GM12873 (cell line): ENCODE measurements at regions not wholly inside any gene's neighbourhood (a gene's known extent, or its start where the extent isn't known, plus 50 kb on each side); places are given as distances from the start of the nearest gene placed in this dataset.

Experiments
- CTCF ChIP-seq: IDR thresholded peaks from 2 replicates; pipeline ENCODE4 v1.5.1; 2012; ENCODE audit warnings: low read depth, mild to moderate bottlenecking, moderate library complexity, low read length, control low read depth; ENCODE audit not compliant: insufficient read depth; ENCODE audit errors: missing control alignments

- TF ChIP-seq CTCF = no peak
These were observed 327.6 kb upstream of the MMADHC start for GRCh38 chr2:149915151-149915550.

- TF ChIP-seq CTCF = no peak
These were observed 321.4 kb upstream of the MMADHC start for GRCh38 chr2:149908726-149909683.

- TF ChIP-seq CTCF = no peak
These were observed 319.3 kb upstream of the MMADHC start for GRCh38 chr2:149906886-149907285.

- no peak for TF ChIP-seq CTCF
These were observed 317.0 kb upstream of the MMADHC start for GRCh38 chr2:149904352-149905175.

- TF ChIP-seq CTCF = no peak
These were observed 316.1 kb upstream of the MMADHC start for GRCh38 chr2:149903626-149904025.

- TF ChIP-seq CTCF = no peak
These were observed 314.5 kb upstream of the MMADHC start for GRCh38 chr2:149902081-149902480.
